ENCODE measurements at regions not wholly inside any gene's neighbourhood (a gene's known extent, or its start where the extent isn't known, plus 50 kb on each side); places are given as distances from the start of the nearest gene placed in this dataset.

DNA sequence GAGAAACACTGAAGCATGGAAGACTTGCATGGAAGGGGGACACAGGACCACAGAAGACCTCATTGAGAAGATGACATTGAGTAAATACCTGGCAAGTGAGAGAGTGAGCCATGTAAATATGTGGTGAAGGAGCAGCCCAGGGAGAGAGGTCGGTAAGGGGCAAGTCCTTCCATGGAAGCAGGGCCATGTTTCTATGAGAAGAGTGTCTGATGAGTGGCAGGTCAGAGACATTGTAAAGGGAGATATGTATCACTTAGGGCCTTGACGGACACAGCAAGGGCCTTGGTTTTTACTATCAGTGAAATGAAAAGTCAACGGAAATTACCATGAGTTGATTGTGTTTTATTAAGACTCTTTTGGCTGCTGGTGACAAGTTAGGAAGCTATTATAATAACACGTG is 336.4 kb downstream of the PLK2 start:
- TF ChIP-seq, protein P1, sequence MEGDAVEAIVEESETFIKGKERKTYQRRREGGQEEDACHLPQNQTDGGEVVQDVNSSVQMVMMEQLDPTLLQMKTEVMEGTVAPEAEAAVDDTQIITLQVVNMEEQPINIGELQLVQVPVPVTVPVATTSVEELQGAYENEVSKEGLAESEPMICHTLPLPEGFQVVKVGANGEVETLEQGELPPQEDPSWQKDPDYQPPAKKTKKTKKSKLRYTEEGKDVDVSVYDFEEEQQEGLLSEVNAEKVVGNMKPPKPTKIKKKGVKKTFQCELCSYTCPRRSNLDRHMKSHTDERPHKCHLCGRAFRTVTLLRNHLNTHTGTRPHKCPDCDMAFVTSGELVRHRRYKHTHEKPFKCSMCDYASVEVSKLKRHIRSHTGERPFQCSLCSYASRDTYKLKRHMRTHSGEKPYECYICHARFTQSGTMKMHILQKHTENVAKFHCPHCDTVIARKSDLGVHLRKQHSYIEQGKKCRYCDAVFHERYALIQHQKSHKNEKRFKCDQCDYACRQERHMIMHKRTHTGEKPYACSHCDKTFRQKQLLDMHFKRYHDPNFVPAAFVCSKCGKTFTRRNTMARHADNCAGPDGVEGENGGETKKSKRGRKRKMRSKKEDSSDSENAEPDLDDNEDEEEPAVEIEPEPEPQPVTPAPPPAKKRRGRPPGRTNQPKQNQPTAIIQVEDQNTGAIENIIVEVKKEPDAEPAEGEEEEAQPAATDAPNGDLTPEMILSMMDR (IDR thresholded peaks at IDR 0.05; ENCODE audit: insufficient read depth, low read depth, low read length) = no peak
- no peak for TF ChIP-seq EZH2 (IDR thresholded peaks at IDR 0.05; ENCODE audit: insufficient read depth, low read length)
